ENCODE measurements at regions not wholly inside any gene's neighbourhood (a gene's known extent, or its start where the extent isn't known, plus 50 kb on each side); places are given as distances from the start of the nearest gene placed in this dataset.

GRCh38 chr11:70727899-70728620 is 329.7 kb downstream of the CTTN start:
- FAIRE-seq = no peak
- H4K20me1 ChIP-seq (ENCODE audit: insufficient read depth, low read length) = peaks cover 3% of the 10 kb centered on the region; the same call in 1 of the 2 replicates
- H3K36me3 ChIP-seq (replicated peaks in 1 of 2; ENCODE audit: control insufficient read depth in 1 of 2, insufficient read depth in 2 of 2, low read length in 2 of 2) = peaks cover 1 to 23% of the 10 kb centered on the region in 2 experiments; a peak in 2 of 5 replicates
- POLR2A ChIA-PET = no interaction called here
- 94% methylated on average over 13 of the region's 15 CpGs for WGBS (ENCODE audit: low lambda C conversion rate)
- no peak overlapping the region for H2AFZ ChIP-seq (ENCODE audit: low read length)
- CTCF ChIA-PET (ENCODE audit: low intra/inter-chr PET ratio, low total read pairs) = no interaction called here
- H3K4me3 ChIP-seq (replicated peaks in 1 of 3; ENCODE audit: insufficient read depth in 1 of 3, low read depth in 2 of 3, low read length in 3 of 3) = no peak overlapping the region
- no peak overlapping the region for H3K9ac ChIP-seq (ENCODE audit: insufficient read depth, low read depth, low read length)
- no TSS peak for BruUV-seq (replicated peaks)
- no peak overlapping the region for H3K4me2 ChIP-seq (ENCODE audit: low read depth, low read length)
- no peaks in the 10 kb centered on the region for H3K9me3 ChIP-seq (ENCODE audit: low read length)
- in situ Hi-C loops (cut with HindIII; ENCODE audit: extremely low pct_ligation_motif_present, low pct_unique_long_range_greater_than_20kb) (no loop called here), intact Hi-C loops (cut with micrococcal nuclease; ENCODE audit: unreplicated experiment) (no loop called here)
- H3K27me3 ChIP-seq (ENCODE audit: control insufficient read depth in 1 of 2, insufficient read depth in 2 of 2, low read length in 2 of 2) = no peaks in the 10 kb centered on the region
- ATAC-seq = no peak
- no peaks in the 10 kb centered on the region for H3K79me2 ChIP-seq (ENCODE audit: insufficient read depth, low read length)
- DNase-seq (ENCODE audit: low spot score) = no peak
- H3K27ac ChIP-seq (ENCODE audit: extremely low read length, insufficient read depth, low read length) = no peak overlapping the region
- H3K4me1 ChIP-seq (ENCODE audit: insufficient read depth, low read length) = no peaks in the 10 kb centered on the region
- TF ChIP-seq ZHX1 (CRISPR knock-in tag; IDR thresholded peaks at IDR 0.05; ENCODE audit: low read depth) (no peak), TFDP2 (CRISPR knock-in tag; IDR thresholded peaks at IDR 0.05) (no peak), SNAPC4 (CRISPR knock-in tag; IDR thresholded peaks at IDR 0.05) (no peak), WIZ (CRISPR knock-in tag; IDR thresholded peaks at IDR 0.05) (no peak), SUZ12 (IDR thresholded peaks at IDR 0.05; ENCODE audit: low read depth, low read length) (no peak), ZSCAN22 (CRISPR knock-in tag; IDR thresholded peaks at IDR 0.05) (no peak), IRF2 (CRISPR knock-in tag; IDR thresholded peaks at IDR 0.05) (no peak), ZNF691 (CRISPR knock-in tag; IDR thresholded peaks at IDR 0.05; ENCODE audit: borderline replicate concordance, low read depth) (no peak), ZNF839 (CRISPR knock-in tag; IDR thresholded peaks at IDR 0.05; ENCODE audit: borderline replicate concordance) (no peak), CCAR2 (optimal IDR thresholded peaks at IDR 0.05; ENCODE audit: low read depth, low read length) (no peak), ZNF740 (CRISPR knock-in tag; IDR thresholded peaks at IDR 0.05) (no peak)
